ENCODE measurements at regions not wholly inside any gene's neighbourhood (a gene's known extent, or its start where the extent isn't known, plus 50 kb on each side); places are given as distances from the start of the nearest gene placed in this dataset.
"Not testable (repeated sequence)": the region's sequence is repeated elsewhere in the genome, so short reads cannot be mapped to it uniquely, and the experiment has no call there.

GRCh38 chrX:80508083-80508482 is 87.8 kb downstream of the TENT5D start:
- FAIRE-seq; DNase-seq (ENCODE audit: insufficient read length, low spot score): not testable (repeated sequence)

DNA sequence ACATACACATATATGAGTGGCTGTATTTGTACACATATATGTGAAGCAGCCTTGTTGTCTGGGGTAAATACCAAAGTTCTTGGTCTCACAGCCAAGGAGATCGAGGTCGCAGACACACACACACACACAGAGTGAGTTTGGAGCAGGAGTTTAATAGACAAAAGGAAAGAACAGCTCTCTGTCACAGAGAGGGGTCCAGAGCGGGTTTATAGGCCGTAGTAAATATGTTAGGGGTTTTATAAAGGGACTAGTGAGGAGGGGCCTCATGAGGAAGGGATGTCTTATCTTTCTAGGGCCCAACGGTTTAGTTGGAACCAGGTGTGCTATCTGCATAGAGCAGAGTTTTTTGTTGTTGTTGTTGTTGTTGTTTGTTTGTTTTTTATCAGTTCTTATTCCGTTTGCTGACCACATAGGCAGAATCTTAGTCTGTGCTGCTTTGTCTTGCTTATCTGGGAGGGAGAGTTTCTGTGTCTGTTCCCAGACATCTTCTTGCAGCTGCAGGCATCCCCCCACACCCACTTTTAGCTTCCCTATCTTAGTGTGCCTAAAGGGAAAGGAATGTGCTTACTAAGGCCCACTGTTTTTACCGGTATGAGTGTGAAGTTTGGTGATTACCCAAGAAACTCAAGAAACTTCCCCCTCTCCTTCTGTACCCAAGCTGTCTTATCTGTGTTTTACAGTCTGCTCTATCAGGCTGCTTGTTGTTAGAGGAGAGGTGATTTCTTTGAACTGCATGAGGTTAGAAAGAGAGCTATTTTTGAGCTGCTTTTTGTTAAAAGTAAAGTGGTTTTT is 91.9 kb downstream of the TENT5D start:
- DNase-seq (ENCODE audit: insufficient read length, low spot score) (no peak), FAIRE-seq (no peak)
- no peak for TF ChIP-seq CTCF (IDR thresholded peaks at IDR 0.05; ENCODE audit: insufficient read depth, missing control alignments)

DNA sequence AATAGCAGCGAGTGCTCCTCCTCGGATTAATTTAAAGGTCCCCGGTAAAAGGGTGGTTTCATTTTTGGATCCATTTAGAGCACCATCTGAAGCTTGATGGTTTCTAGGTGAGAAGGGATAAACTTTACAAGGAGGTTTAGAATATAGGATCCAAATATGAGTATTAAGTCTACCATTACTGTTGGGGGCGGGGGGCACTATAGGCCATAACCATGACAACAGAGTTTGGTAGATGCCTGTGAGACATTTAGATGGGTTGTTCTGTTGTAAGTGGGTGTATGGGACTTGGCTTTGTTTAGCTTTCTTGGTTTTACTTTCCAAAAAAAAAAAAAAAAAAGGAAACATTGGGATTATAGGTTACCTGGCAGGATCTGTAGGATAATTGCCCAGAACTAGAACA is 92.7 kb downstream of the TENT5D start:
- FAIRE-seq (no peak), DNase-seq (ENCODE audit: insufficient read length, low spot score) (no peak)
- no peak for TF ChIP-seq CTCF (IDR thresholded peaks at IDR 0.05; ENCODE audit: insufficient read depth, missing control alignments)

DNA sequence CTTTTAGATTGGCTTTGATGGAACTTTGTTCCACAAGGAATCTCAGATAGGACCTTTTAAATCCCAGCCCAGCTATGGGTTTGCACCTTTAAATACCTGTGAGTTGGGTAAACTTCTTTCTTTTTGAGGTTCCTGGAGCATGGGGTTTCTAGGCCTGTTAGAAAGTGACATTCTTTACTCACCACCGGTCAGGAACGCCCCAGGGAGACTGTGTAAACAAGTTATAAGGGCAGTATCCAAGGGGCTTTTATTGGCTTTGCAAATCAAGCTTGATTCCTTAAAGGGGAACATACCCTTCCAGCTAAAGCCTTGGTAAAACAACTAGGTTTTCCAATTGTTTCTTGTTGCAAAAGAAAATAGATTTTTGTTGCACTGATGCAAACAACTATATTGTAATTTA is 93.4 kb downstream of the TENT5D start:
- no peak for TF ChIP-seq CTCF (IDR thresholded peaks at IDR 0.05; ENCODE audit: insufficient read depth, missing control alignments)
- DNase-seq (ENCODE audit: insufficient read length, low spot score) (no peak), FAIRE-seq (no peak)

DNA sequence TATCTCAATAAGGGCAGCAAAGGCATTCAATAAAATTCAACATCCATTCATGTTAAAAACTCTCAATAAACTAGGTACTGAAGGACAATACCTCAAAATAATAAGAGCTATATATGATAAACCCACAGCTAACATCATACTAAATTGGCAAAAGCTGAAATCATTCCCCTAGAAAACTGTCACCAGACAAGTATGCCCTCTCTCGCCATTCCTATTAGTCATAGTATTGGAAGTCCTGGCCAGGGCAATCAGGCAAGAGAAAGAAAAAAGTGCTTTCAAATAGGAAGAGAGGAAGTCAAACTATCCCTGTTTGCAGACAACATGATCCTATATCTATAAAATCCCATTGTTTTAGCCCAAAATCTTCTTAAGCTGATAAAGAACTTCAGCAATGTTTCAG is 116.8 kb downstream of the TENT5D start:
- FAIRE-seq (no peak), DNase-seq (ENCODE audit: insufficient read length, low spot score) (no peak)
- no peak for TF ChIP-seq CTCF (IDR thresholded peaks at IDR 0.05; ENCODE audit: insufficient read depth, missing control alignments)

GRCh38 chrX:80550722-80551121 is 130.5 kb downstream of the TENT5D start:
- FAIRE-seq (no peak), DNase-seq (ENCODE audit: insufficient read length, low spot score) (no peak)
- no peak for TF ChIP-seq CTCF (IDR thresholded peaks at IDR 0.05; ENCODE audit: insufficient read depth, missing control alignments)

GRCh38 chrX:80556148-80556547 is 135.9 kb downstream of the TENT5D start:
- TF ChIP-seq CTCF (IDR thresholded peaks at IDR 0.05; ENCODE audit: insufficient read depth, missing control alignments), result no peak
- no peak for DNase-seq (ENCODE audit: insufficient read length, low spot score)
- FAIRE-seq, result no peak

Data from D721Med (cell line).